ENCODE measurements at regions not wholly inside any gene's neighbourhood (a gene's known extent, or its start where the extent isn't known, plus 50 kb on each side); places are given as distances from the start of the nearest gene placed in this dataset.

- Histone ChIP-seq H3K4me1 (no peaks in the 10 kb centered on the region), H3K27ac (no peak overlapping the region), H3K27me3 (no peaks in the 10 kb centered on the region), H3K4me3 (no peak overlapping the region), H3K9me3 (no peaks in the 10 kb centered on the region), H3K36me3 (no peaks in the 10 kb centered on the region)
- WGBS, 2 donors: 28 to 31% methylated on average over 2 of the region's 2 CpGs
- no peak for TF ChIP-seq EP300 (IDR thresholded peaks at IDR 0.05)
- TF ChIP-seq POLR2A (IDR thresholded peaks at IDR 0.05): no peak
- TF ChIP-seq CTCF (IDR thresholded peaks at IDR 0.05): no peak
- no peak for DNase-seq (ENCODE audit: low spot score in 2 of 2)
These were observed 212.2 kb upstream of the THUMPD2 start for GRCh38 chr2:39991298-39991697.

DNA sequence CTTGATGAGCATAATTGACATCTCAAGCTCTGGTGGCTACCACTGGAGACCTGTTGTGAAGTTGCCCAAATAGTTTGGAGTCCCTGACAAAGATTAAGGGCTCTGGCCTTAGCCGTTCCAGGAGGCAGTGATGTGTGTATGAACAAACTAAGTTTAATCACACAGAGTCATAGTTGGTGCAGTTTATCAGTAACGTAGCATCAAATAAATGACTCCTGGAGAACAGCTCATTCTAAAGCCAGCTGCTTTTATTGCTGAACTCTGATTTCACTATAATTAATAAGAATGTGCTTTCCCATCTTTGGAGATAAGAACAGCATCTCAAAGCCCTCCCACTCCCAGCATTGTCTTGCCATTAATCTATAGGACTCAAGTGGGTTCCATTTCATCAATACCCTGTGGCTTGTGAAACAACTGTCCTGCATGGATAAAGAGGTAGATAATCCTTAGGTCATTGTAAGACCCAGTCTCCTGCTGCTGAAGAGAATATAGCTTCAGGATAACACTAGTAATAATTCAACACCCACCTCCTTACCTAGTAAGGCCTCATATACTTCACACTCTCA lies 211.4 kb upstream of the THUMPD2 start:
- Histone ChIP-seq H3K27ac (no peak overlapping the region), H3K4me3 (no peak overlapping the region), H3K36me3 (no peaks in the 10 kb centered on the region), H3K4me1 (no peaks in the 10 kb centered on the region), H3K9me3 (no peaks in the 10 kb centered on the region), H3K27me3 (no peaks in the 10 kb centered on the region)
- TF ChIP-seq EP300 (IDR thresholded peaks at IDR 0.05) (no peak), CTCF (IDR thresholded peaks at IDR 0.05) (no peak), POLR2A (IDR thresholded peaks at IDR 0.05) (no peak)
- WGBS, 2 donors: 85 to 88% methylated on average over 2 of the region's 2 CpGs
- no peak for DNase-seq (ENCODE audit: low spot score in 2 of 2)

GRCh38 chr2:39989888-39990287 lies 210.8 kb upstream of the THUMPD2 start:
- WGBS, 2 donors: 51 to 65% methylated on average over 3 of the region's 3 CpGs
- no peaks in the 10 kb centered on the region for H3K4me1 ChIP-seq
- no peak for DNase-seq (ENCODE audit: low spot score in 2 of 2)

DNA sequence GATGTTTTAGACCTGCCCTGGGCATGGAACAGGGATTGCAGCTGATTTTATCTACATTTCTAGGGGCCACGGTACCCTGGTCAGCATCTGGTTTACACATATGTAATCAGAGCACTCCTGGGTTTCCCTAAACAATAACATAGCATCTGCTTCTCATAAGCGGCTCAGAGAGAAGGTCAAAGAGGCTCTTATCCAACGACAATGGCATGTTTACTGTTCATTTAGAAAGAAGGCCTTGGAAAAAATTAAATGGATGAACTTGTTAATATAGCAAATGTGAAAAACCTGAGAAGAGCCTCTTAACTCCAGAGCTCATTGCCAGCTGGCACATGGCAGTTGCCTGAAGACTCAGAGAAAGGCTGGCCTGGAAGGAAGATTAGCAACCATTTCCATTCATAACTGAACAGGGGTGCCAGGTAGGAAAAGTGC lies 202.8 kb upstream of the THUMPD2 start:
- H3K27me3 ChIP-seq: no peaks in the 10 kb centered on the region
- DNase-seq (ENCODE audit: low spot score in 2 of 2): no peak

More at GRCh38 chr2:39989888-39990287, 210.8 kb upstream of the THUMPD2 start:
- no peak overlapping the region for H3K4me3 ChIP-seq
- no peaks in the 10 kb centered on the region for H3K9me3 ChIP-seq
- TF ChIP-seq EP300 (IDR thresholded peaks at IDR 0.05): no peak
- no peak for TF ChIP-seq CTCF (IDR thresholded peaks at IDR 0.05)
- TF ChIP-seq POLR2A (IDR thresholded peaks at IDR 0.05): no peak
- H3K27me3 ChIP-seq: no peaks in the 10 kb centered on the region
- H3K36me3 ChIP-seq: no peaks in the 10 kb centered on the region
- no peak overlapping the region for H3K27ac ChIP-seq

More for the DNA sequence above, 202.8 kb upstream of the THUMPD2 start:
- Histone ChIP-seq H3K4me3 (no peak overlapping the region), H3K36me3 (no peaks in the 10 kb centered on the region), H3K4me1 (no peaks in the 10 kb centered on the region), H3K9me3 (no peaks in the 10 kb centered on the region), H3K27ac (no peak overlapping the region)
- 54 to 69% methylated on average over 3 of the region's 3 CpGs for WGBS, 2 donors
- no peak for TF ChIP-seq CTCF (IDR thresholded peaks at IDR 0.05)
- no peak for TF ChIP-seq POLR2A (IDR thresholded peaks at IDR 0.05)
- TF ChIP-seq EP300 (IDR thresholded peaks at IDR 0.05): no peak
